Brain microvascular endothelial cell (primary cell): ENCODE measurements at regions not wholly inside any gene's neighbourhood (a gene's known extent, or its start where the extent isn't known, plus 50 kb on each side); places are given as distances from the start of the nearest gene placed in this dataset.

Experiments used
- DNase-seq: peaks from one replicate; pipeline ENCODE4 v3.0.0-alpha.2; 2020
- H3K27ac ChIP-seq: fragments of 250-450 bp; sonication (Bioruptor Pico); 2 replicates; pipeline ENCODE4 v1.5.1; 2020; ENCODE audit warnings: mild to moderate bottlenecking, moderate library complexity
- H3K27me3 ChIP-seq: fragments of 250-450 bp; sonication (Bioruptor Pico); replicated peaks from 2 replicates; pipeline ENCODE4 v1.5.1; 2020; ENCODE audit warnings: mild to moderate bottlenecking
- H3K36me3 ChIP-seq: fragments of 250-450 bp; sonication (Bioruptor Pico); replicated peaks from 2 replicates; pipeline ENCODE4 v1.5.1; 2020; ENCODE audit warnings: mild to moderate bottlenecking
- H3K4me3 ChIP-seq: 2 replicates; pipeline ENCODE4 v1.5.1; 2011; ENCODE audit warnings: low read depth, mild to moderate bottlenecking, control low read depth, low read length, moderate library complexity
- in situ Hi-C: cut with HindIII; loops from 2 replicates; pipeline ENCODE4 v1.10.0; 2017; ENCODE audit warnings: low sequenced_read_pairs, low pct_ligation_motif_present
- TF ChIP-seq, protein P1 (sequence below): IDR thresholded peaks from 2 replicates; pipeline ENCODE4 v1.5.1; 2011; ENCODE audit warnings: low read depth, mild to moderate bottlenecking, moderate library complexity, low read length, control low read depth, inconsistent platforms; ENCODE audit errors: missing control alignments

- Histone ChIP-seq H3K27me3 (no peaks in the 10 kb centered on the region), H3K27ac (no peak overlapping the region), H3K36me3 (no peaks in the 10 kb centered on the region), H3K4me3 (no peak overlapping the region)
- TF ChIP-seq, protein P1, sequence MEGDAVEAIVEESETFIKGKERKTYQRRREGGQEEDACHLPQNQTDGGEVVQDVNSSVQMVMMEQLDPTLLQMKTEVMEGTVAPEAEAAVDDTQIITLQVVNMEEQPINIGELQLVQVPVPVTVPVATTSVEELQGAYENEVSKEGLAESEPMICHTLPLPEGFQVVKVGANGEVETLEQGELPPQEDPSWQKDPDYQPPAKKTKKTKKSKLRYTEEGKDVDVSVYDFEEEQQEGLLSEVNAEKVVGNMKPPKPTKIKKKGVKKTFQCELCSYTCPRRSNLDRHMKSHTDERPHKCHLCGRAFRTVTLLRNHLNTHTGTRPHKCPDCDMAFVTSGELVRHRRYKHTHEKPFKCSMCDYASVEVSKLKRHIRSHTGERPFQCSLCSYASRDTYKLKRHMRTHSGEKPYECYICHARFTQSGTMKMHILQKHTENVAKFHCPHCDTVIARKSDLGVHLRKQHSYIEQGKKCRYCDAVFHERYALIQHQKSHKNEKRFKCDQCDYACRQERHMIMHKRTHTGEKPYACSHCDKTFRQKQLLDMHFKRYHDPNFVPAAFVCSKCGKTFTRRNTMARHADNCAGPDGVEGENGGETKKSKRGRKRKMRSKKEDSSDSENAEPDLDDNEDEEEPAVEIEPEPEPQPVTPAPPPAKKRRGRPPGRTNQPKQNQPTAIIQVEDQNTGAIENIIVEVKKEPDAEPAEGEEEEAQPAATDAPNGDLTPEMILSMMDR = no peak
- in situ Hi-C loops = no loop called here
- no peak for DNase-seq
Observed at GRCh38 chr5:57417320-57417719, 65.3 kb downstream of the ACTBL2 start.

- Histone ChIP-seq H3K27me3 (no peaks in the 10 kb centered on the region), H3K36me3 (no peaks in the 10 kb centered on the region), H3K4me3 (no peak overlapping the region), H3K27ac (no peak overlapping the region)
- no peak for DNase-seq
- in situ Hi-C loops = no loop called here
- TF ChIP-seq, protein P1 = no peak
Observed at GRCh38 chr5:57416278-57416994, 66.2 kb downstream of the ACTBL2 start.

- H3K27me3 ChIP-seq = no peaks in the 10 kb centered on the region
- H3K27ac ChIP-seq = no peak overlapping the region
- DNase-seq = no peak
- H3K4me3 ChIP-seq = no peak overlapping the region
- in situ Hi-C loops = no loop called here
- TF ChIP-seq, protein P1 = no peak
- no peaks in the 10 kb centered on the region for H3K36me3 ChIP-seq
Observed at GRCh38 chr5:57414857-57415256, 67.8 kb downstream of the ACTBL2 start.

- Histone ChIP-seq H3K27me3 (no peaks in the 10 kb centered on the region), H3K27ac (no peak overlapping the region), H3K36me3 (no peaks in the 10 kb centered on the region), H3K4me3 (no peak overlapping the region)
- DNase-seq = no peak
- TF ChIP-seq, protein P1 = no peak
- in situ Hi-C loops = no loop called here
Observed at GRCh38 chr5:57414191-57414590, 68.4 kb downstream of the ACTBL2 start.

GRCh38 chr5:57413145-57413544 lies 69.5 kb downstream of the ACTBL2 start:
- H3K4me3 ChIP-seq = no peak overlapping the region
- no peaks in the 10 kb centered on the region for H3K27me3 ChIP-seq
- no peaks in the 10 kb centered on the region for H3K36me3 ChIP-seq
- TF ChIP-seq, protein P1 = no peak
- in situ Hi-C loops = no loop called here
- DNase-seq = no peak
- H3K27ac ChIP-seq = no peak overlapping the region

- no peak for DNase-seq
Observed at GRCh38 chr5:57412680-57413079, 69.9 kb downstream of the ACTBL2 start.

More at GRCh38 chr5:57412680-57413079, 69.9 kb downstream of the ACTBL2 start:
- Histone ChIP-seq H3K36me3 (no peaks in the 10 kb centered on the region), H3K27me3 (no peaks in the 10 kb centered on the region), H3K4me3 (no peak overlapping the region), H3K27ac (no peak overlapping the region)
- in situ Hi-C loops = no loop called here
- TF ChIP-seq, protein P1 = no peak
